Sigmoid colon (tissue), 4 donors: ENCODE measurements at regions not wholly inside any gene's neighbourhood (a gene's known extent, or its start where the extent isn't known, plus 50 kb on each side); places are given as distances from the start of the nearest gene placed in this dataset.

ENCODE experiments used
- EP300 ChIP-seq, 4 donors: sonication (generic); formaldehyde crosslinking; IDR thresholded peaks; one replicate each; pipeline ENCODE4 v1.6.1; 2017; ENCODE audit warnings: antibody characterized with exemption in 4 of 4
- POLR2A ChIP-seq, 2 donors: fragments of 450-650 bp; IDR thresholded peaks; one replicate each; pipeline ENCODE4 v1.6.1; 2016; ENCODE audit warnings: antibody characterized with exemption in 2 of 2, mild to moderate bottlenecking in 2 of 2, moderate library complexity in 2 of 2
- POLR2AphosphoS5 ChIP-seq, 4 donors: sonication (generic); formaldehyde crosslinking; IDR thresholded peaks; one replicate each; pipeline ENCODE4 v1.6.1; 2017; ENCODE audit warnings: antibody characterized with exemption in 4 of 4
- TF ChIP-seq, protein P1 (sequence below), 4 experiments: fragments of 450-650 bp in 3 of 4; fragments of 200-600 bp in 1 of 4; IDR thresholded peaks; one replicate each; pipeline ENCODE4 v1.5.1; 2016 to 2019; ENCODE audit warnings: antibody characterized with exemption in 4 of 4, mild to moderate bottlenecking in 3 of 4, moderate library complexity in 2 of 4

DNA sequence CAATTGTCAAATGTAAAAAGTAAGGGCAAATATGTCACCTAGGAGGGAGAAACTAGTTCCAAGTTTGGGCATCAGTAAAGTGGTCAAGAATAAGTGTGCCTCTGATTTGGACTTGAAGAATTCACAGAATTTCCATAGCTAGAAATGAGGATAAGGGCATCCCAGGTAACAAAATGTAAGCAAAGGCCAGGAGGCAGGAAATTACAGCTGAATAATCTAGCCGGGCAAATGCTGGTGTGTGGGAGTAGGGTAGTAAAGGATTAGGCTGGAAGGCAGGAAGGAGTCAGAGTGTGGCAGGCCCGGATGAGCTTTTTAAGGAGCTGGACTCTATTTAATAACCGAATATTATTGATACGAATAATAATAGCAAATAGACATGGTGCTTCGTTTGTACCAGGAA lies 144.9 kb upstream of the EGFLAM start:
- no peak for TF ChIP-seq POLR2AphosphoS5 (IDR thresholded peaks at IDR 0.05)
- TF ChIP-seq, protein P1, sequence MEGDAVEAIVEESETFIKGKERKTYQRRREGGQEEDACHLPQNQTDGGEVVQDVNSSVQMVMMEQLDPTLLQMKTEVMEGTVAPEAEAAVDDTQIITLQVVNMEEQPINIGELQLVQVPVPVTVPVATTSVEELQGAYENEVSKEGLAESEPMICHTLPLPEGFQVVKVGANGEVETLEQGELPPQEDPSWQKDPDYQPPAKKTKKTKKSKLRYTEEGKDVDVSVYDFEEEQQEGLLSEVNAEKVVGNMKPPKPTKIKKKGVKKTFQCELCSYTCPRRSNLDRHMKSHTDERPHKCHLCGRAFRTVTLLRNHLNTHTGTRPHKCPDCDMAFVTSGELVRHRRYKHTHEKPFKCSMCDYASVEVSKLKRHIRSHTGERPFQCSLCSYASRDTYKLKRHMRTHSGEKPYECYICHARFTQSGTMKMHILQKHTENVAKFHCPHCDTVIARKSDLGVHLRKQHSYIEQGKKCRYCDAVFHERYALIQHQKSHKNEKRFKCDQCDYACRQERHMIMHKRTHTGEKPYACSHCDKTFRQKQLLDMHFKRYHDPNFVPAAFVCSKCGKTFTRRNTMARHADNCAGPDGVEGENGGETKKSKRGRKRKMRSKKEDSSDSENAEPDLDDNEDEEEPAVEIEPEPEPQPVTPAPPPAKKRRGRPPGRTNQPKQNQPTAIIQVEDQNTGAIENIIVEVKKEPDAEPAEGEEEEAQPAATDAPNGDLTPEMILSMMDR (IDR thresholded peaks at IDR 0.05), result no peak
- TF ChIP-seq POLR2A (IDR thresholded peaks at IDR 0.05), result no peak
- no peak for TF ChIP-seq EP300 (IDR thresholded peaks at IDR 0.05)
